Esophagus muscularis mucosa (tissue), 4 donors: ENCODE measurements at regions not wholly inside any gene's neighbourhood (a gene's known extent, or its start where the extent isn't known, plus 50 kb on each side); places are given as distances from the start of the nearest gene placed in this dataset.
A peak's percentile ranks its signal among the peaks of the same experiment; 100 is the strongest.

Experiments used
- DNase-seq: peaks from one replicate; pipeline ENCODE4 v3.0.0-alpha.2; 2017; ENCODE audit errors: extremely low spot score
- H3K27ac ChIP-seq, 4 donors: fragments of 200-600 bp; sonication (generic); replicated peaks in 1 of 4; 1 replicate in 3 of 4; 2 replicates in 1 of 4; pipeline ENCODE4 v1.5.1; 2016 to 2019; ENCODE audit warnings: mild to moderate bottlenecking in 1 of 4
- H3K27me3 ChIP-seq, 4 donors: fragments of 200-600 bp; sonication (generic); one replicate each; pipeline versions ENCODE4 v1.5.1 to v1.6.0; 2016 to 2019
- H3K36me3 ChIP-seq, 4 donors: fragments of 200-600 bp; sonication (generic); one replicate each; pipeline ENCODE4 v1.5.1; 2016 to 2019
- H3K4me1 ChIP-seq, 4 donors: fragments of 200-600 bp; sonication (generic); one replicate each; pipeline ENCODE4 v1.5.1; 2016 to 2019
- H3K4me3 ChIP-seq, 4 donors: fragments of 200-600 bp; sonication (generic); 1 replicate in 2 of 4; 2 replicates in 2 of 4; pipeline ENCODE4 v1.5.1; 2016 to 2019; ENCODE audit warnings: mild to moderate bottlenecking in 4 of 4, moderate library complexity in 1 of 4
- H3K9me3 ChIP-seq, 4 donors: fragments of 200-600 bp; sonication (generic); 1 replicate in 3 of 4; 2 replicates in 1 of 4; pipeline ENCODE4 v1.5.1; 2016 to 2019
- CTCF ChIP-seq, 3 experiments: fragments of 200-600 bp in 2 of 3; fragments of 450-650 bp in 1 of 3; sonication (generic) in 2 of 3; IDR thresholded peaks; one replicate each; pipeline ENCODE4 v1.5.1; 2017 to 2019; ENCODE audit warnings: antibody characterized with exemption in 3 of 3, mild to moderate bottlenecking in 2 of 3, moderate library complexity in 1 of 3
- EP300 ChIP-seq: sonication (generic); formaldehyde crosslinking; IDR thresholded peaks from one replicate; pipeline ENCODE4 v1.6.1; 2017; ENCODE audit warnings: antibody characterized with exemption
- POLR2A ChIP-seq: fragments of 450-650 bp; IDR thresholded peaks from one replicate; pipeline ENCODE4 v1.6.1; 2017; ENCODE audit warnings: antibody characterized with exemption, moderate library complexity, mild to moderate bottlenecking, low read depth
- POLR2AphosphoS5 ChIP-seq, 2 donors: sonication (generic); formaldehyde crosslinking; IDR thresholded peaks; one replicate each; pipeline ENCODE4 v1.6.1; 2017; ENCODE audit warnings: antibody characterized with exemption in 2 of 2
- WGBS: methylation state at CpG from one replicate; pipeline ENCODE4 v1.1.5; 2018; 5-methylcytosine and 5-hydroxymethylcytosine counted together
- intact Hi-C: fragments of 100-400 bp; cut with DNase I; formaldehyde crosslinking; loops from one replicate; pipeline ENCODE4 v1.15.1; 2023

GRCh38 chr13:48160606-48161278, 65.8 kb upstream of the MED4 start:
- H3K4me3 ChIP-seq = no peak overlapping the region
- H3K36me3 ChIP-seq = no peaks in the 10 kb centered on the region
- 69% methylated on average over 5 of the region's 5 CpGs for WGBS
- intact Hi-C loops = no loop called here
- no peaks in the 10 kb centered on the region for H3K9me3 ChIP-seq
- H3K4me1 ChIP-seq = peaks cover 5 to 20% (median 16%) of the 10 kb centered on the region in 4 donors
- H3K27ac ChIP-seq = peak overlapping the region; percentile 47 to 75 (median 66)
- H3K27me3 ChIP-seq = no peaks in the 10 kb centered on the region
- DNase-seq = no peak
- TF ChIP-seq POLR2A (no peak), POLR2AphosphoS5 (IDR thresholded peaks at IDR 0.05) (no peak)

- H3K27me3 ChIP-seq = no peaks in the 10 kb centered on the region
- intact Hi-C loops = no loop called here
- H3K4me1 ChIP-seq = peaks cover 5 to 22% (median 17%) of the 10 kb centered on the region in 4 donors
- no peaks in the 10 kb centered on the region for H3K9me3 ChIP-seq
- H3K27ac ChIP-seq = peak overlapping the region in 1 of 4 donors; percentile 75
- TF ChIP-seq POLR2AphosphoS5 (IDR thresholded peaks at IDR 0.05) (no peak), POLR2A (no peak), CTCF (IDR thresholded peaks at IDR 0.05) (no peak), EP300 (no peak)
- WGBS = 63% methylated on average over 3 of the region's 3 CpGs
- no peaks in the 10 kb centered on the region for H3K36me3 ChIP-seq
- no peak for DNase-seq
- H3K4me3 ChIP-seq = no peak overlapping the region
Measured at GRCh38 chr13:48159826-48160225, 64.9 kb upstream of the MED4 start.

- intact Hi-C loops = no loop called here
- no peak for TF ChIP-seq EP300
- no peak for TF ChIP-seq POLR2AphosphoS5 (IDR thresholded peaks at IDR 0.05)
- no peak for TF ChIP-seq CTCF (IDR thresholded peaks at IDR 0.05)
- no peak for TF ChIP-seq POLR2A
- Histone ChIP-seq H3K9me3 (no peaks in the 10 kb centered on the region), H3K4me3 (no peak overlapping the region), H3K4me1 (peaks cover 5 to 22% (median 17%) of the 10 kb centered on the region in 4 donors), H3K27me3 (no peaks in the 10 kb centered on the region), H3K27ac (peak overlapping the region in 1 of 4 donors; percentile 75), H3K36me3 (no peaks in the 10 kb centered on the region)
- no peak for DNase-seq
Measured at GRCh38 chr13:48159401-48159800, 64.5 kb upstream of the MED4 start.

- no peak overlapping the region for H3K27ac ChIP-seq
- no peak overlapping the region for H3K4me3 ChIP-seq
- peaks cover 5 to 22% (median 17%) of the 10 kb centered on the region in 4 donors for H3K4me1 ChIP-seq
- H3K9me3 ChIP-seq = no peaks in the 10 kb centered on the region
- H3K27me3 ChIP-seq = no peaks in the 10 kb centered on the region
- DNase-seq = no peak
- TF ChIP-seq POLR2AphosphoS5 (IDR thresholded peaks at IDR 0.05) (no peak), EP300 (no peak), CTCF (IDR thresholded peaks at IDR 0.05) (no peak), POLR2A (no peak)
- intact Hi-C loops = no loop called here
- no peaks in the 10 kb centered on the region for H3K36me3 ChIP-seq
- 83% methylated on average over 3 of the region's 3 CpGs for WGBS
Measured at GRCh38 chr13:48158915-48159314, 64.0 kb upstream of the MED4 start.

- H3K27ac ChIP-seq = no peak overlapping the region
- WGBS = 94% methylated on average over 1 of the region's 1 CpG
- intact Hi-C loops = no loop called here
- H3K36me3 ChIP-seq = no peaks in the 10 kb centered on the region
- H3K9me3 ChIP-seq = no peaks in the 10 kb centered on the region
- H3K4me3 ChIP-seq = no peak overlapping the region
- peaks cover 5 to 22% (median 17%) of the 10 kb centered on the region in 4 donors for H3K4me1 ChIP-seq
- TF ChIP-seq CTCF (IDR thresholded peaks at IDR 0.05) = no peak
- no peak for TF ChIP-seq EP300
- no peak for TF ChIP-seq POLR2A
- no peak for TF ChIP-seq POLR2AphosphoS5 (IDR thresholded peaks at IDR 0.05)
- no peak for DNase-seq
- no peaks in the 10 kb centered on the region for H3K27me3 ChIP-seq
Measured at GRCh38 chr13:48158290-48158689, 63.4 kb upstream of the MED4 start.
